RPMI7951 (cell line): ENCODE measurements at regions not wholly inside any gene's neighbourhood (a gene's known extent, or its start where the extent isn't known, plus 50 kb on each side); places are given as distances from the start of the nearest gene placed in this dataset.
"Not testable (repeated sequence)": the region's sequence is repeated elsewhere in the genome, so short reads cannot be mapped to it uniquely, and the experiment has no call there.

ENCODE experiments used
- DNase-seq: peaks from one replicate; pipeline ENCODE4 v3.0.0-alpha.2; 2012; ENCODE audit warnings: low read depth

GRCh38 chr3:56926243-56926946 lies 124.6 kb upstream of the ARHGEF3 start:
- DNase-seq: peak; percentile 91

- not testable (repeated sequence) for DNase-seq
Measured at GRCh38 chr3:56924700-56925099, 123.0 kb upstream of the ARHGEF3 start.

GRCh38 chr3:56923526-56924224 lies 121.9 kb upstream of the ARHGEF3 start:
- peak; percentile 72 for DNase-seq

GRCh38 chr3:56921573-56922453 lies 120.1 kb upstream of the ARHGEF3 start:
- no peak for DNase-seq

- DNase-seq: no peak
Measured at GRCh38 chr3:56919797-56920195, 118.0 kb upstream of the ARHGEF3 start.

GRCh38 chr3:56919137-56919796 lies 117.5 kb upstream of the ARHGEF3 start:
- no peak for DNase-seq

GRCh38 chr3:56918111-56918568 lies 116.4 kb upstream of the ARHGEF3 start:
- no peak for DNase-seq

GRCh38 chr3:56917361-56918110 lies 115.8 kb upstream of the ARHGEF3 start:
- DNase-seq: no peak

- DNase-seq: no peak
Measured at GRCh38 chr3:56916716-56917360, 115.1 kb upstream of the ARHGEF3 start.

GRCh38 chr3:56915966-56916586 lies 114.3 kb upstream of the ARHGEF3 start:
- no peak for DNase-seq

- no peak for DNase-seq
Measured at GRCh38 chr3:56914646-56915045, 112.9 kb upstream of the ARHGEF3 start.

- no peak for DNase-seq
Measured at GRCh38 chr3:56911363-56911762, 109.6 kb upstream of the ARHGEF3 start.

GRCh38 chr3:56909349-56909748 lies 107.6 kb upstream of the ARHGEF3 start:
- DNase-seq: no peak

- no peak for DNase-seq
Measured at GRCh38 chr3:56908004-56908403, 106.3 kb upstream of the ARHGEF3 start.

GRCh38 chr3:56904552-56905215 lies 102.9 kb upstream of the ARHGEF3 start:
- DNase-seq: peak; percentile 52

- peak; percentile 29 for DNase-seq
Measured at GRCh38 chr3:56903231-56903782, 101.6 kb upstream of the ARHGEF3 start.

GRCh38 chr3:56902468-56903160 lies 100.9 kb upstream of the ARHGEF3 start:
- no peak for DNase-seq

GRCh38 chr3:56900801-56901200 lies 99.1 kb upstream of the ARHGEF3 start:
- DNase-seq: no peak

- DNase-seq: no peak
Measured at GRCh38 chr3:56899851-56900250, 98.1 kb upstream of the ARHGEF3 start.
